ENCODE measurements at regions not wholly inside any gene's neighbourhood (a gene's known extent, or its start where the extent isn't known, plus 50 kb on each side); places are given as distances from the start of the nearest gene placed in this dataset.
"Not testable (repeated sequence)": the region's sequence is repeated elsewhere in the genome, so short reads cannot be mapped to it uniquely, and the experiment has no call there.

- no peak for DNase-seq
Observed at GRCh38 chr16:9014389-9014788, 50.7 kb upstream of the USP7 start.

GRCh38 chr16:9015489-9015888 lies 51.8 kb upstream of the USP7 start:
- no peak for DNase-seq

- not testable (repeated sequence) for DNase-seq
Observed at GRCh38 chr16:9016005-9016404, 52.3 kb upstream of the USP7 start.

GRCh38 chr16:9016824-9017223 lies 53.1 kb upstream of the USP7 start:
- DNase-seq: no peak

GRCh38 chr16:9027070-9027799 lies 63.5 kb upstream of the USP7 start:
- no peak for DNase-seq

- not testable (repeated sequence) for DNase-seq
Observed at GRCh38 chr16:9028491-9028890, 63.0 kb upstream of the HAPSTR1 start.

- DNase-seq: no peak
Observed at GRCh38 chr16:9031107-9031506, 60.3 kb upstream of the HAPSTR1 start.

- peak; percentile 40 for DNase-seq
Observed at GRCh38 chr16:9033125-9033830, 58.2 kb upstream of the HAPSTR1 start.

- no peak for DNase-seq
Observed at GRCh38 chr16:9034056-9034455, 57.4 kb upstream of the HAPSTR1 start.

GRCh38 chr16:9035996-9036395 lies 55.4 kb upstream of the HAPSTR1 start:
- no peak for DNase-seq

- peak; percentile 3 for DNase-seq
Observed at GRCh38 chr16:9039210-9039609, 52.2 kb upstream of the HAPSTR1 start.

GRCh38 chr16:9040800-9041412 lies 50.5 kb upstream of the HAPSTR1 start:
- no peak for DNase-seq
